ENCODE measurements at regions not wholly inside any gene's neighbourhood (a gene's known extent, or its start where the extent isn't known, plus 50 kb on each side); places are given as distances from the start of the nearest gene placed in this dataset.

DNA sequence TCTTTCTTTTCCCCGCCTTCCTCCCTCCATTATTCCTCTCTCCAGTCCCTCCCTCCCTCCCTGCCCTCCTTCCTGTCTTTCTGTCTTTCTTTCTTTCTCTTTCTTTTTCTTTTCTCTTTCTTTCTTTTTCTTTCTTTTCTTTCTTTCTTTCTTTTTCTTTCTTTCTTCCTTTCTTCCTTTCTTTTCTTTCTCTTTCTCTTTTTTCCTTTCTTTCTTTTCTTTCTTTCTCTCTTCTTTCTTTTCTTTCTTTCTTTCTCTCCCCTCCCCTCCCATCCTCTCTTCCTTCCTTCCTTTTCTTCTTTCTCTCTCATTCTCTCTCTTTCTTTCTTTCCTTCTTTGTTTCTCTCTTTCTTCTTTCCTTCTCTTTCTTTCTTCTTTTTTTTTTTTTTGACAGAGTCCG, 402.2 kb upstream of the PLXNA2 start:
- H3K4me3 ChIP-seq (ENCODE audit: low read depth, poor library complexity, severe bottlenecking) = no peak overlapping the region
- no peak for TF ChIP-seq POLR2A (IDR thresholded peaks at IDR 0.05)
- TF ChIP-seq, protein P1, sequence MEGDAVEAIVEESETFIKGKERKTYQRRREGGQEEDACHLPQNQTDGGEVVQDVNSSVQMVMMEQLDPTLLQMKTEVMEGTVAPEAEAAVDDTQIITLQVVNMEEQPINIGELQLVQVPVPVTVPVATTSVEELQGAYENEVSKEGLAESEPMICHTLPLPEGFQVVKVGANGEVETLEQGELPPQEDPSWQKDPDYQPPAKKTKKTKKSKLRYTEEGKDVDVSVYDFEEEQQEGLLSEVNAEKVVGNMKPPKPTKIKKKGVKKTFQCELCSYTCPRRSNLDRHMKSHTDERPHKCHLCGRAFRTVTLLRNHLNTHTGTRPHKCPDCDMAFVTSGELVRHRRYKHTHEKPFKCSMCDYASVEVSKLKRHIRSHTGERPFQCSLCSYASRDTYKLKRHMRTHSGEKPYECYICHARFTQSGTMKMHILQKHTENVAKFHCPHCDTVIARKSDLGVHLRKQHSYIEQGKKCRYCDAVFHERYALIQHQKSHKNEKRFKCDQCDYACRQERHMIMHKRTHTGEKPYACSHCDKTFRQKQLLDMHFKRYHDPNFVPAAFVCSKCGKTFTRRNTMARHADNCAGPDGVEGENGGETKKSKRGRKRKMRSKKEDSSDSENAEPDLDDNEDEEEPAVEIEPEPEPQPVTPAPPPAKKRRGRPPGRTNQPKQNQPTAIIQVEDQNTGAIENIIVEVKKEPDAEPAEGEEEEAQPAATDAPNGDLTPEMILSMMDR (IDR thresholded peaks at IDR 0.05) = no peak
- intact Hi-C loops (cut with DNase I; ENCODE audit: low total_unique reads) = no loop called here
- WGBS, 2 donors = 82 to 93% methylated on average over 2 of the region's 2 CpGs
- no peak for DNase-seq (ENCODE audit: low spot score in 2 of 2)

DNA sequence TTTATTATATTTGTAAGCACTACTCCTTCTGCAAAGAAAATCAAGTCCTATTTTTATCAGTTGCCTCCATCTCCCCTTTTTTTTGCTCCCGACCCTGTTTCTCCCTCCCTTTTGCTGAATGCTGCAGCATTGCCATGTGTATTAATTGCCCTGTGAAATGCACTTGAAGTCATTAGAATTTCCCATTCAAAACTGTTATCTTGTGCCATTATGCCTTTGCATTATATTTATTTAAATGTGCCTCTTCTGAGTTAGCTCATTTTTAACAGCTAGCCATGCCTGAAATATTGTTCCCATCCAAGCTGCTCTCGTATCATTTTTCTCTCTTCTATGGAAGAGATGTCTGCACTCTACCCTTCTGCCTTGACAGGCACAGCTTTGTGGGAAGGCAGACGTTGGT, 404.0 kb upstream of the PLXNA2 start:
- no peak overlapping the region for H3K4me3 ChIP-seq (ENCODE audit: low read depth, poor library complexity, severe bottlenecking)
- WGBS, 2 donors = 77 to 79% methylated on average over 3 of the region's 3 CpGs
- intact Hi-C loops (cut with DNase I; ENCODE audit: low total_unique reads) = no loop called here
- no peak for DNase-seq (ENCODE audit: low spot score in 2 of 2)
- TF ChIP-seq POLR2A (IDR thresholded peaks at IDR 0.05) = no peak
- TF ChIP-seq, protein P1 (IDR thresholded peaks at IDR 0.05) = no peak

DNA sequence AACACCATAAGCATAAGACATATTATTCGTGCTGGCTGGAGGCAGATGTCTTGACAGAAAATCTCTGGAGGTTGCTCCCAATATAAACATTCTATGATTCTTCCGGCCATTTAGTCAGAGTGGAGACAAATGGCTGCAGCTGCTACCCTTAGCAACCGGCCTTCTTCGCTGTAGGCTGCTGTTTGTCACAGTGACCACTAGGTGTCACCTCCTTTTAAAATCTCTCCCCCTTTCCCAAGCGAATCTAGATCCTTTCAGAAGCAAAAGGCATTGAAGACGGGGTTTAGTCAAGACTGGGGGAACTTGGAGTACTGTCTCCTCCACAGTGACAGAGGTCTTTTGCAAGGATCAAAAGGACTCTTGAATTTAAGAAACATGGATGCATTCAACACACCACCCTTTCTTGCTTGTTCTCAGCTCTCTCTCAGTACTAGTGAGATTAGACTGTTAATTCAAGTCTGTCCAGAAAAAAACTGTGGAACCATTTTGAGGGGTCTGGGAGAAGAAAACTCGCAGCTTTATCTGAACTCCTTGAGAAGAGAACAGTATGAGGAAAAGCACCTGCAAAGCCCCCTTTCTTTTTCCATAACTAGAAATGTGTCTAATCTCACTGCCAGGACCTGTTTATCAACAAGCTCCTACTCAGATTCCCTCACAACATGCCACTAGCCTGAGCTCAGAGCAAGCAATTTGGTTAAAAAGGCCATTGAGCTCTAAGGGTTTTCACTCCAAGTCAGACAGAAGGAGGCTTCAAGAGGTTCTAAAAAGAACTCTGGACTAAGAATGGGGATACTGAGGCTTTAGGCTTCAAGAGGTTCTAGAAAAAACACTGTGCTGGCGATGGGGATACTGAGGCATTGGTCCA, 408.3 kb upstream of the PLXNA2 start:
- WGBS, 2 donors = 19 to 20% methylated on average over 8 of the region's 8 CpGs
- TF ChIP-seq, protein P1 (IDR thresholded peaks at IDR 0.05) = peak in 2 of 3 donors; percentile 12 to 51
- no peak for TF ChIP-seq POLR2A (IDR thresholded peaks at IDR 0.05)
- peak in 1 of 2 donors; percentile 30 for DNase-seq (ENCODE audit: low spot score in 2 of 2)
- no peak overlapping the region for H3K4me3 ChIP-seq (ENCODE audit: low read depth, poor library complexity, severe bottlenecking)
- intact Hi-C loops (cut with DNase I; ENCODE audit: low total_unique reads) = no loop called here

DNA sequence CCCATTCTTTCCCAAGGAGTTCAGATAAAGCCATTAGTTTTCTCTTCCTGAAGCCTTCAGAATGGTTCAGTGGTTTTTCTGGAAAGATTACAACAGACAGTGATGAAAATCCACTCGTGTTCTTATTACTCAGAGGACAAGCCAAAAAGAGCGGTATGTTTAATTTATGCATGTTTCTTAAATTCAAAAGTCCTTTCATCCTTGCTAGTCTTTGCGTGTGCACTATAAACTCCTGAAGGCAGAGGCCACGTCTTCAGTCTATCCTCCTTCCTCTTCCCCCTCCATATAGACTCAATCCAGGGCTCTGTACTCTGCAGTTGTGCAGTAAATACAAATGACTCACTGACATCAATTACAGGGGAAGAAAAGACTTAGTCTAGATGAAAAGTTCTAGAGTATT, 409.2 kb upstream of the PLXNA2 start:
- WGBS, 2 donors = 45 to 49% methylated on average over 4 of the region's 4 CpGs
- TF ChIP-seq, protein P1 (IDR thresholded peaks at IDR 0.05) = no peak
- TF ChIP-seq POLR2A (IDR thresholded peaks at IDR 0.05) = no peak
- intact Hi-C loops (cut with DNase I; ENCODE audit: low total_unique reads) = no loop called here
- H3K4me3 ChIP-seq (ENCODE audit: low read depth, poor library complexity, severe bottlenecking) = no peak overlapping the region
- DNase-seq (ENCODE audit: low spot score in 2 of 2) = no peak

DNA sequence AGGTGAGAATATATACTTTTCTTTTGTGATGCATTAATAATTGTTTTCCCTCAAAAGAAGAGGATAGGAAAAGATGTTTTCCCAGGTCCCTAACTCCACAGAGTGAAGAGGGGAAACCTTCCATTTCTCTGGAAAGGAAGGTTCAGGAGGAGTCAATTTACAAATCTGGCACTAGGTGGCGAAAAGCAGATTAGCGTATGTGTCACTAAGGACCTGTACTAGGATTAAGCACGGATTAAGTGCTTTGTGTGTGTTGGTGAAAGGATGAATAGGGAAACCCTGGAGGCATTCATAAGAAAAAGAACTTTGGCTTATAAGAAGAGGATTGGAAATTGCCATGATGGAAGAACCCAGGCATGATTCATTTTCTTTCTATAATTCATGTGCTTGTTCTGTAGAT, 410.1 kb upstream of the PLXNA2 start:
- 43 to 48% methylated on average over 3 of the region's 3 CpGs for WGBS, 2 donors
- intact Hi-C loops (cut with DNase I; ENCODE audit: low total_unique reads) = no loop called here
- H3K4me3 ChIP-seq (ENCODE audit: low read depth, poor library complexity, severe bottlenecking) = no peak overlapping the region
- TF ChIP-seq POLR2A (IDR thresholded peaks at IDR 0.05) = no peak
- TF ChIP-seq, protein P1 (IDR thresholded peaks at IDR 0.05) = no peak
- DNase-seq (ENCODE audit: low spot score in 2 of 2) = no peak

Data from lower leg skin (tissue), 4 donors.